Fibroblast of skin of left biceps (primary cell): ENCODE measurements at regions not wholly inside any gene's neighbourhood (a gene's known extent, or its start where the extent isn't known, plus 50 kb on each side); places are given as distances from the start of the nearest gene placed in this dataset.

Experiments used
- DNase-seq, 2 experiments: peaks; one replicate each; pipeline ENCODE4 v3.0.0-alpha.2; 2013; ENCODE audit warnings: low read depth in 2 of 2

DNA sequence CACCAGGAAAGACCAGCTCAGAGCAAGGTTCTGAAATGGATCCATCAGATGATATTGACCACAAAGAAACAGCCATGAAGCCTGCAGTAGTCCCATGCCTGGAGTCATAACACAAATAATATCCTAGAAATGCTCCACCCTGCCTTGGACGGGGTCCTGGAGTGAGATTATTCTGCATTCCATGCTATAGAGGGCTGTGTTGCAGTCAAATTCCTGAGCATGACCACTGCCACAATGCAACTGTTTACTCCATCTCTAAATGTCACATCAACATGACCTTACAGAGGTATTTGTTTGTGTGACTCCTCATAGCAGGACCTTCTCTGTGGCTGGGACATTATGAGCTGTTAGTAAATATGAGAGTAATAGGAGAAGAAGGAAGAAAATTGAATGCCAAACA, 257.5 kb upstream of the TCF21 start:
- DNase-seq: no peak

DNA sequence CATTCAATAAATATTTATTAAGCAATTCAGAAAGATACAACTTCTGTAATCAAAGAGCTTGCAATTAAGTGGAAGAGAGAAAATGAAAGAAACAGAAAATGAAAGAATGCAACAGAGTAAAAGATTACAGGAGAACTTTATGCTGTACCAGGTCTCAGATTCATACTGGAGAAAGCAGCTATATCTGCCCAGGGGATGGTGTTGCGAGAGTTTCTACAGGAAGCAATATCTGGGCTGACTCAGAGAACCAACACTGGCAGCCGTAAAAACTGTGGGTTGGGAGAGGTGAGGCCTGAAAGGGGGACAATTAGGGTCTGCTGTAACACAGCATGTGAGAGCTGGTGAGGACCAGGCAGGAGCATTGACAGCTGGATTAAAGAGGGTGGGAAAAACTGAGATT, 256.7 kb upstream of the TCF21 start:
- DNase-seq: no peak

DNA sequence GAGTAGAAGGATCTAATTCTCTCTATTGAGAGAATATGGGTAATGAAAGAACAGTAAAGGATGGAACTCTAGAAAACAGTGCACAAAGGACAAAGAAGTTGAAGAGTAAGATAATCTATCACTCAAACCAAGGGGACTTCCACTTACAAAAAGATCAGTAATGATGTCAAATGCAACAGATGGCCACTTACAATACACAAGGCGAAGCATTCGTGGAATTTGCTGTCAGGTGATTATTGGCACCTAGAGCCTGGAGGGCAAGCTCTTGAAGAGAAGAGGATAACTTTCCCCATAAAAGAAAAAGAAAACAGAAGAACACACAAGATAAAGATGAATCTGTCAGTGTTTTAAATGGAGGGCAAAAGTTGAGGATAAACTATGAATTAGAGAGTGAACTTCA, 256.0 kb upstream of the TCF21 start:
- no peak for DNase-seq

DNA sequence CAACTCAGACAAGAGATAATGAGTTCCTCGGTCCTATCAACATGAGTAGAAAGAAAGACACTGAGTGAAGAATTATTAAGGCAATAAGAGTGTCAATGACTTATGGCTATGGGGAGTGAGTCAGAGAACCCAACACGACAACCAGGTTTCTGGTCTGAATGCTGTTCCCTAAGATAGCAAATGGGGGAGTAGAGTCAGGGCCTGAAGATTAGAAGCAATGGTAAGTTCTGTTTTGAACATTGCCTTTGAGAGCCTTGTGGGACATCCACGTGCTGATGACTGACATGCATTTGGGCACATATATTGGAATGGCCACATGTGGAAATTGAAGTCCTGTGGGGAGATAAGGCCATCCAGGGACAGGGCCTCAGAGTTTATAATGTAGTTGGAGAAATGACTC, 254.4 kb upstream of the TCF21 start:
- no peak for DNase-seq

DNA sequence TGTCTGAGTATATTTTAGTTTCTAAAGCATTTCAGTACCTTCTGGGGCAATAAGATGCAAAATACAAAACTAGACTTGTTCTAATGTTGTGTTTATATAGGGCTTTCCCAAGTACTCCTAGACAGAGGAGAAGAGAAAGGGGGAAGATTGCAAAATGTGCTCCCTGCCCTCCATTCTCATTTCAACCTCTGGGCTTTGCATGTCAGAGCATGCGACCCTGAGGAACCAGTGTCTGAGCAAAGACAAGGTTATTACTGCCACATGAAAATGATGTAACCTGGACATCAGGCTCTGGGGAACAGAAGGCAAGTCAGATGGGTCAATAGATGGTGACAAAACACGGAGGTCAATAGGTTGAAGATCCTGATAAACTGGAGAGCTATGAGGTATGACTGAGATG, 253.5 kb upstream of the TCF21 start:
- no peak for DNase-seq

DNA sequence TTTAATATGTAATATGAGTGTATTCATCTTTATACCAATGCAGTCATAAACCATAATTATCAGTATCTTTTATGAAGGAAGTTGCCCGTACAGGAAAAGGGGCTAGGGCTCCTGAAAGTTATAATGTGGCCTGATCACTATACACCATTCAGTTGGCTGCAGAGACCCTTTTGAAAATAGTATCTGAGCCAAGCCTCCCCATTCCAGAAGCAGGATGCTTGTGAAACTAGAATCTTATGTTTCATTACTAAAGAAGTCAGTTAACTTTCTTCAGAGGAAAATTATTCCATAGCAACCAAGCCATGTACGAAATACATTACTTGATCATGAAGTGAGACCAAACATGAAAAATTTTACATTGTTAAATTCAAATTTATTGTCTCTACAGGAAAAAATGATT, 251.5 kb upstream of the TCF21 start:
- no peak for DNase-seq

DNA sequence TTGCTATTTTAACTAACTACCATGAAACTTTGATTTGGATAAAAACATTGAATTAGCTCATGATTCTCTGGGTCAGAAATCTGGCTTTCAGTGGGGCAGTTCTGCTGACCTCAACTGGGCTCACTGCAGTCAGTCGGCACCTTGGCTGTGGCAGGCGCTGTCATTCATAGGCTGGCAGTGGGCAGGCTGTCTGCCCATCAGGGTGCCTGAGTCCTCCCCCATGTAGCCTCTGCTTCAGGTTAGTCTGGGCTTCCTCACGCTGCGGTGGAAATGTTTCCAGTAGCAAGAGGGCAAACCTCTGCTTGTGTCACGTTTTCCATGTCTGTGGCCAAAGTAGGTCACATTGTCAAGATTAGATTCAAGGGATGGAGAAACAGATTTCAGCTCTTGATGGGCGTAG, 251.0 kb upstream of the TCF21 start:
- DNase-seq: no peak

DNA sequence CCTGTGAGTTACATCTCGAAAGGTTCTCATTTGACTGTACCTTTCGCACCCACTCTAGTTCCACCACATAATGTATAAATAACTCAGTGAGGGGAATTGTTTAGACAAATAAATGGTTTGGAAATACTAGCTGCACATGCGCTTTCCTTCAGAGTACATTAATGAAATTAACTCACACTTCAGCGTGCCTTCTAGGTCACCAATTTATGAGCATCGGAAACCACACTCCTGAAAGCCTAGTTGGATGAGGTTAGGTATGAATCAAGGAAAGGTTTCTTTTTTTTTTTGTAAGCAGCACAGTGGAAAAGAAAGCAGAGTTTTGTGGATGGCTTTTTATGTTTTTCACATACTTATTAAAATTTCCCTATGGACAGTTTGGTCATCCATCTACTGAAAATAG, 247.8 kb upstream of the TCF21 start:
- DNase-seq: no peak

DNA sequence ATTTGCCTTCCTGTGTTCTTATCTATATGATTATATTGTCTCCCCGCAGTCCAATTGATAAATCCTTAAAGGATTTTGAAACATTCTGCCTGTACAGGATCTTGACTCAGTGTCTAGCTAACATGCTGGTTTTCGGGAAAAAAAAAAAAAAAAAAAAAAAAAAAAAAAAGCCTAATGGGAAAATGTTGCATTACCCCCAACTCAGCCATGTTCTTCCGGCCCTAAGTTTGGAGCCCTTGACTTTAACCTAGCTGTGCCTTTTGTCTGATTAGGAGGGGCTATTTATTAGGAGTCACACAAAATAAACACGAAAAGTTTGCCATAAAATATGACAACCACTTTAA, 244.4 kb upstream of the TCF21 start:
- DNase-seq: no peak

DNA sequence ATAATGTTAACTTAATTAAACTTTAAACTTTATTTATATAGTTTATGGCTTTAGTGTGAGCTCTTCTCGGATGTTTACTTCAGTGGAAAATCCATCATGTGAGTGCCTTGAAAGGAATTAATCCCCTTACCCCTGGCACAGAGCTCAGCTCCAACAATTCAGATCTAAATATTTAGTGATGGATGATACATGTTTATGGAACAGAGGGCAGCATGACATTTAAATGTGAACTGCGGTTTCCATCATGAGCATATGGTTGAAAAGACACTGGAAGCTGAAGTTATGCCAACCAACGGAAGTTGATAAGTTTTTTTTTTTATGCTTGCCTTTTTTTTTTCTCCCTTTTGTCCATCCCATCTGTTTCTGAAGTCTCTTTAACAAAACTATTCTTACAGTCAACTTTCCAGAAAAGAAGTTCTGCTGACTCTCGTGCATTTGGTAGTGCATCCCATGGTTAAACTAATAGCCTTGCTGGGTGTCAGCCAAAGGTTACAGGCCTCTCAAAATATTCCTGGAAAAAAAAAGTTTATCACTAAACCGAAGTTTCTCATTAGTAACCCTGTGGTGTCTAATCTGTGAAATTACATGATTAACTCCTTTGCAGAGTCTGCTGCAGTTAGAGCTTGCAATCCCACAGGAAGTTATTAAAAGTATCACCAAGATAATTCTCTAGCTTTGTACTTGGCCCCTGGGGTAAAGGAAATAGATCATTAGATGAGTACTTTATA, 243.9 kb upstream of the TCF21 start:
- no peak for DNase-seq

DNA sequence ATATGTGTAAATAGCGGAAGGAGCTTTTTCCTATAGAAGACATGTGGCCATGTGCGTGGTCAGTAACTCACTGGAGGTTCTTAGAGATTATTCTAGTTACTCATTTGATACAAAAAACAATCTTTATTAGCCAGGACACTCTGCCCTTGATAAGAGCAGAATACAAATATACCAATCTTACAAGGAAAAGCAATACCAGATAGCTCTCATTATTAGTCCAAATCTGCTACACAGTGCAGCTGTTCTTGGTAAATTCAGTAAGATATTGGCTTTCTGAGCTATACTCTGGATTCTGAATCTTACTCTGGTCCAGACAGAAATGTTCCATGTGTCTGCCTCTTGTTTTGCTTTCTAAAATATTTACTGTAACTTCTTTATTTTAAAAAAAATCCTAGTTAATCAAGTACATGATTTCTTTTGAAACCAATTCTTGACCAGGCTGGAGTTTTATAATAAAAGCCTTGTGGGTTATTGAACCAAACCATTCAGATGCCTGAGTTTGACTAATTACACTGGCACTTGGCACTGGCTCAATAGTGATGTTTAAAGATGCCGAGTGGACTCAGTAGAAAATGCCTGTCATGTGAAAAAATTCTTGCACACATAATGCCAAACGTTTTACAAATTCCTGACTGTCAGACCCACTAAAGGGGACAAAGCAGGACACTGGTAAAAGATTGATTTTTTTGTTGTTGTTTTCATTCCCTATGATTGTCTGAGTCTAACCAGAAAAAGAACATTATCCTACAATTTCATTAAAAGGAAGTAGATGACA, 242.8 kb upstream of the TCF21 start:
- peak; percentile 35 to 38 for DNase-seq

DNA sequence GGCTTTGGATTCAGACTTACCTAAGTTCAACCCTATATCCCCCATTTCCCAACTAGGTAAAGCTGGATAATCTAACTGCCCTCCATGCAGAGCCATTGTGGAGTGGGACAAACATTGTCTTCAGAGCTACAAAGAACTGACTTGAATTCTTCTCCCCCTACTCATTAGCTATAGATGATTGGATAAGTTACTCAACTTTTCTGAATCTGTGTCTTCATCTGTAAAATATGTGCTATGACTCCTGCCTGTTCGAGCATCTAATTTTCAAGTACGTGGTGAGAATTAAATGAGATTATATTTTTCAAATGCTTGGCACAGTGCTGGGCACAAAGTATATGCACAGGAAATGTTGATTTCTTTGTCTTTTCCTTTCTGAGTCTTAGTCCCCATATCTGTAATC, 240.3 kb upstream of the TCF21 start:
- no peak for DNase-seq

DNA sequence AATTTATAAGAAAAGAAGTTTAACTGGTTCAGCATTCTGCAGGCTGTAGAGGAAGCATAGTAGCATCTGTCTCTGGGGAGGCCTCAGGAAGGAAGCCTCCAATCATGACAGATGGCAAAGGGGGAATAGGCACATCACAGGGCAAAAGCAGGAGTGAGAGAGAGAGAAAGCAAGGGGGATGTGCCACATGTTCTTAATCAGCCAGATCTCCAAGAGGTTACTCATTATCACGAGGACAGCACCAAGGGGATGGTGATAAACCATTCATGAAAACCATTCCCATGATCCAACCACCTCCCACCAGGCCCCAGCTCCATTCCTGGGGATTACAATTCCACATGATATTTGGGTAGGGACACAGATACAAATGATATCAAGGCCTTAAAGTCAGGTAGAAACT, 217.5 kb upstream of the TCF21 start:
- no peak for DNase-seq

DNA sequence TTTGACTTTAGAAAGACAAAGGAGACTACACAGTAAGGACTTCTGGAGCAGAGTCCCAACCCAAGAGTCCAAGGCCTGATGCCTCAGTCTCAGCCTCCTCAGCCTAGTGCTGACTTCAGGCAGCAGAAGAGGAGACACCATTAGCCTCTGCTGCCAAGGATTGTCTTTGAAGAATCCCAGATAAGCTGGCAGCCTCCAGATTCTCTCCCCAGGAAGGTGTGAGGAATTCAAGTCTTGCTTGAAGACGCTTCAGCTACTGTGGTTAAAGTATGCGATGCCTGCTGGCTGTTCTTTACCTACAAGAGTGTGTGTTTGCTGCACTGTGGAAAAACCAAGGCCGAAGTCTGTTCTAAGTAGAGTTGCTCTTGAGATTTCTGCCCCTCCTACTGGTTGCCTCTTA, 215.9 kb upstream of the TCF21 start:
- DNase-seq: no peak

DNA sequence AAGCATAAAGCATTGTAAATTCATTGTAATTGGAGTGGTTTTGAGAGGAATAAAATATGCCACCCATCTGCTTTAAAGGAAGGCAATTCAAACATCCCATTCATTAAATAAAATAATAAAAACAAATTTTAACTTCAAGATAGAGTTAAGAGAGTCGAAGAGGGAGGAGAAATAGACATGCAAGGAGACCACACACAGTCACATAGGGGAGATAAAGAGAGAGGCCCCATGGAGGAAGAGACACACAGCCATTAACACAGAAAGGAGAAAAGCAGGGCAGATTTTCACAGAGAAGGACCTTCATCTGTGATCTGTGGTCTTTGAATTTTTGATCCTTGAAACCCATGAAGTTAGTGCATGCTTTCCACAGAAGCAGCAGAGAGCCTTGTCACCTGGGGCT, 214.3 kb upstream of the TCF21 start:
- no peak for DNase-seq

DNA sequence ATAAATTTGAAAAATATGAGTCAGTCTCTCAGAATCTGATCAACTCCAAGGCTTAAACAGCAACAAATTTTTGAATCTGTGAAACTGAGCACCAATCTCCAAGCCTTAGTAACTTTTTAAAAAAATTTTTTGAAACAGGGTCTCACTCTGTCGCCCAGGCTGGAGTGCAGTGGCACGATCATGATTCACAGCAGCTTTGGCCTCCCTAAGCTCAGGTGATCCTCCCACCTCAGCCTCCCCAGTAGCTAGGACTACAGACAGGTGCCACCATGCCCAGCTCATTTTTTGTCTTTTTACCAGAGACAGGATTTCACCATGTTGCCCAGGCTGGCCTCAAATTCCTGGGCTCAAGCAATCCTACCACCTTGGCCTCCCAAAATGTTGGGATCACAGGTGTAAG, 207.9 kb upstream of the TCF21 start:
- DNase-seq: no peak

DNA sequence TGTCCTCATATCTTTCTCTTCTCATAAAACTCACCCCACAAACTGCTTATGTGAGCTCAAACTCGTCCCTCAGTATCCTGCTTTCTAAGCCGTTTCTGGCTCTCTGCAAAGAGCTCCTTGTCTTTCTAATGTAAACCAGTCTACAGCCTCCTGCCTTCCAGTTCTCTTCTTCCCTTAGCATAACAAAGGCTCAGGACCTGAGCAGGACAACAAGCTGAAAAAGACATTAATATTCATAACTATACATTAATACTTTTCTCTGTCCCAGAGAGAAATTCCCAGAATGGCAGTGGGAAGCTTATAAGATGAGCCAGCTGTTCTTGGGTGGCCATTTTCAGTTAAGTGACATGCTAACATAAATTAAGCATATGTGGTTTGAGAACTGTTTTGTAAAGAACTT, 207.0 kb upstream of the TCF21 start:
- DNase-seq: no peak

DNA sequence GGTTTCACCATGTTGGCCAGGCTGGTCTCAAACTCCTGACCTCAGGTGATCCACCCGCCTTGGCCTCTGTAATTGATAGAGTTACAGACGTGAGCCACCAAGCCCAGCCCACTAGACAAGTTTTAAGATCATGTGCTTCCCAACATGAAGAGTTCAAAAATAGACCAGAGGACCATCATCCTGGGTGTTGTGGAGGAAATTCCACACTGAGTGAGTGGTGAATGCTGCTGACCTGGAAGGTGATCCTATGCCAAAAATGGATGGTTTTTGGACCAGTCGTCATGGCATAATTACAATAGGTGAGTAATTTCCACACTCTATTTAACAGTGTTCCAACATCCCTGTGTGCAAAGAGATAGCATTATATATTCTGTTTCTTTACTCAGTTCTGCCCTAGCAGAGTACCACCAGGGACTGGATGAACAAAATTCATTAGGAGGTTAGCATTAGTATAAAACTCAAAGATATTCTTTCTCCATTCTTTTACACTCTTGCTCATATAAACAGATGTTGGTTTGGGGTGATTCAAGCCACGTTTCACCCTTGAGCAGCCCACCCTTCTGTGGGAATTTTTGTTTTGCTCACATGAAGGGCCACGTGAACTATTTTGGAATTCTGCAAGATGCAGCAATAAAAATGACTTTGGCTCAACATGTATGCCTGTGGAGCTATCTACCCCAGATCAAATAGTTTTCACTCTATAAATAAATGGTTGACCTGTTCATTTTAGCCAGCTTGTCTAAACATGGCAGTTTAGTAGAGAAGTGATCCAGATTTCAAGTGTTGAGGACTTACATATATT, 206.2 kb upstream of the TCF21 start:
- no peak for DNase-seq

DNA sequence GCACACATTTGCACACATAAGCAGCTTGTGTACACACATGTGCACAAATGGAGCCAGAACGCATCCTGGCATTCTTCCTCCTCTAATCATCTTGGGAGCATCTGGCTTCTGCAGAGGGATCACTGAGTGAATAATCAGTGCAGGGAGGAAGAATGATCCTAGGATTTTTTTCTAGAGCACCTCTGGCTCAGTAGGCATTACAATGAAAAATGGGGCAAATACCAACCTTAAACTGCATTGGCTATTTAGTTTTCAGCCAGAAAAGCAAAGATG, 205.7 kb upstream of the TCF21 start:
- DNase-seq: no peak

DNA sequence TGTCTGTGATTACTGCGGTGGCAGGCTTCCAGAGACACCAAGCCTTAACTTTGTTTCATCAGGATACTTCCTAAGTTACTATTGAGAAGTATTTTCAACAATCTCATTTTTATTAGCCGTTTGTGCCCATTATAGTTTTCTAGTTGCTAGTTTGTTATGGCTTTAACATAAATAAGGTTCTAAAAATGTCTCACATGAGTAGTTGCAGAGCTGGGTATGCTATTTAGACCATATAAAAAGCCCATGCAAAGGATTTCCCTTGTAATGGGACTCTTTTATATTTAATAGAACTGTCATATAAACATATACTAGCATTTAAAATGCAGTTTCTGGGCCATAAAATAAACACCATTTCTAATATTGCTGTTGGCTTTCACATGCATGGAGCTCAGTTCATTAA, 205.3 kb upstream of the TCF21 start:
- no peak for DNase-seq

DNA sequence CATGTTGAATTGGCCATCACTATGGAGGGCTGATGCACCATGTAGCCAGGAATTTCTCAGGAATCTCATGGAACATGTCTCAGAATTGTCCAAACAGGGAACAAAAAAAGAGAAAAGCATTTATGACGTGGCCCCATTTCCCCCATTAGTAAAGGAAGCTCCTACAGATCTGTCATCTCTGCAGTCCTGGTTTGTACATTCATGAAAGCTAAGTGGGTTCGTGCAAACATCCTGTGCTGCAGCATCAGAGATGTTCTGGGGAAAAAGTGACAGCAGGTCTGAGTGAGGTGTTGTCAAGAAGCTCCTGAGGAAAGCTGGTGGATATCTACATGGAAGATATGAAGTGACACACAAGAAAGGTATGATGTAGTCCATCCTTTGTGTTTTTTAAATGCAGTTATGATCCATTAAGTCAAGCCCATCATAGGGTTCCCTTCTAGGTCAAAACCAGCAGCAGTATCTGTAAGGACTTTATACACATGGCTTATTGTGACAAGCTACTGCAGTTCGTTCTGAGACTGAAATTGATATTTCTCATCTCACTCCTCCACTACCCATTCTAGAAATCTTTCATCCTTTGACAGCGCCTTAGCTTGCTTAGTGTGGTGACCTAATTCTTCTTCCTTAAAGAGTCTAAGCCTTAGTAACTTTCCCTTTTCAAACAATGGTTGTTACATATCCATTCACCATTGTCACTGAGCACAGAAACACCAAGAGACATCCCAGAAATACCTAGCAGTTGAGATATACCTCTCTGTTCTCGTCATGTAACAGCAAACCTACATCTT, 200.0 kb upstream of the TCF21 start:
- DNase-seq: no peak

DNA sequence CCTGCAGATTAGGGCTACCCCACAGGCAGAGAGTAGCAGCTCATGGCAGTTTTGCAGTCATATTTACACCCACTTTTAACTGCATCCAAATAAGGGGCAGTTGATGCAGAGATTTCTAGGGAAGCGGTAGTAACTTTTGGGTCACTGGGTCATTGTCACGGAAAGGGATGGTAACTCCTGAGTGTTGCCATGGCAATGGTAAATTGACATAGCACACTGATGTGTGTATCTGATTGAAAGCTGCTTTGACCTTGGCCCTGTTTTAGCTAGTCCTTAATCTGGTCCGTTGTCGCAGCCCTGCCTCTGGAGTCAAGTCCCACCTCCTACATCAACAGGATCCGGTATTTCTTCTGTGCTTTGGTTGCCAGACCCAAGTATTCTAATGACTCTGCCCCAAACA, 199.1 kb upstream of the TCF21 start:
- no peak for DNase-seq
